Activated T-cell treated with anti-CD3 and anti-CD28 coated beads for 1 hour (primary cell): ENCODE measurements at regions not wholly inside any gene's neighbourhood (a gene's known extent, or its start where the extent isn't known, plus 50 kb on each side); places are given as distances from the start of the nearest gene placed in this dataset.
"Not testable (repeated sequence)": the region's sequence is repeated elsewhere in the genome, so short reads cannot be mapped to it uniquely, and the experiment has no call there.

Experiments
- DNase-seq: peaks from one replicate; pipeline ENCODE4 v3.0.0-alpha.2; 2020; ENCODE audit warnings: low read depth

- DNase-seq, result no peak
Observed at GRCh38 chr20:4465855-4466545, 216.9 kb upstream of the ADRA1D start.

GRCh38 chr20:4465212-4465611 lies 216.1 kb upstream of the ADRA1D start:
- DNase-seq, result no peak

- DNase-seq, result not testable (repeated sequence)
Observed at GRCh38 chr20:4462801-4463200, 213.7 kb upstream of the ADRA1D start.

- DNase-seq, result no peak
Observed at GRCh38 chr20:4459081-4459480, 210.0 kb upstream of the ADRA1D start.

GRCh38 chr20:4457566-4458543 lies 208.8 kb upstream of the ADRA1D start:
- DNase-seq, result no peak

GRCh38 chr20:4455996-4456395 lies 206.9 kb upstream of the ADRA1D start:
- no peak for DNase-seq

- DNase-seq, result no peak
Observed at GRCh38 chr20:4455301-4455701, 206.2 kb upstream of the ADRA1D start.

- DNase-seq, result no peak
Observed at GRCh38 chr20:4454111-4454510, 205.0 kb upstream of the ADRA1D start.

GRCh38 chr20:4453359-4453758 lies 204.3 kb upstream of the ADRA1D start:
- no peak for DNase-seq

GRCh38 chr20:4451487-4452081 lies 202.5 kb upstream of the ADRA1D start:
- no peak for DNase-seq

- DNase-seq, result no peak
Observed at GRCh38 chr20:4449957-4450715, 201.0 kb upstream of the ADRA1D start.

GRCh38 chr20:4445784-4446183 lies 196.7 kb upstream of the ADRA1D start:
- no peak for DNase-seq

- no peak for DNase-seq
Observed at GRCh38 chr20:4445331-4445730, 196.2 kb upstream of the ADRA1D start.

- DNase-seq, result no peak
Observed at GRCh38 chr20:4444404-4444803, 195.3 kb upstream of the ADRA1D start.

- DNase-seq, result no peak
Observed at GRCh38 chr20:4443016-4443415, 193.9 kb upstream of the ADRA1D start.

- DNase-seq, result no peak
Observed at GRCh38 chr20:4441871-4442270, 192.8 kb upstream of the ADRA1D start.

- no peak for DNase-seq
Observed at GRCh38 chr20:4441191-4441590, 192.1 kb upstream of the ADRA1D start.

GRCh38 chr20:4439461-4439860 lies 190.4 kb upstream of the ADRA1D start:
- no peak for DNase-seq

GRCh38 chr20:4437131-4437530 lies 188.0 kb upstream of the ADRA1D start:
- no peak for DNase-seq

- no peak for DNase-seq
Observed at GRCh38 chr20:4435671-4436455, 186.8 kb upstream of the ADRA1D start.

GRCh38 chr20:4435225-4435624 lies 186.1 kb upstream of the ADRA1D start:
- no peak for DNase-seq
